ENCODE measurements at regions not wholly inside any gene's neighbourhood (a gene's known extent, or its start where the extent isn't known, plus 50 kb on each side); places are given as distances from the start of the nearest gene placed in this dataset.

DNA sequence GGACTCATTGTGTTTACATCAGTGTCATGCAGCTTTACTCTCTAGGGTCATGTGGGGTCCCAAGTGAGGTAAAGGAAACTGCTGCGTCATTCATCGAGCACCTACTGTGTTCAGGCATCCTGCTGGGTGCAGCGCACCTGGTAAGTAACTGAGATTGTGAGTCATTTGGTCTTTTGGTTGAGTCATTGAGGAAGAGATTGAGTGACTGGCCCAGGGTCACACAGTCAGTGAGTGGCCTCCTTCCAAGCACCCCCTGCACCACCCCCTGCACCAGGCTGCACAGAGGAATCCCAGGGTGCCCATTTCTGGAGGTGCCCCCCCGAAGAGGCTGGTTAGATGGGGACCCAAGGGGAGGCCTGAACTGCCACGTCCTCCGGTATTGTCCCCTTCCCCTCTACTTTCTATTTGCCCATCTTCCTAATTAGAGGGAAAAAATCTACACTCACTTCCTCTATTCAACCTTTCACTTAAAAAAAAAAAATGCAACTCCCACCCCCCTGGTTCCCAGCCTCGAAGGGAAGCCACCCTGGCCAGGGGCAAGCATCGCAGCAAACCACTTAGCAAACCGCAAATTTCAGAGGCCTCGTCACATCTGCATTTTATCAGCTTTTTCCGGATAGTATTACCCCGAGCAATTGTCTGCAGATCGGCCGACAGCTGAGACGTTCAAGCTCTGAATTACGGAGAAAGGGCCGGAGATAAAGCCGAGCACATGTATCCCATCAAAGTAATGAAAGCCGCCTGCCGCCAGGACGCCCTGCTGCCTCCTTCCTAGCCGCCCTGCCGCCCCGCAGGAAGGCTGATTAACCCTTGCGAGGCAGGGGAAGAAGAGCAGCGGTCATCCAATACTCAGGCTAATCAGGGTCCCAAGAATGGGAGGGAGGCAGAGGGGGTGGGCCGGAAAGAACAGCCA lies 96.3 kb upstream of the MSX1 start:
- Mint-ChIP-seq H3K27ac (peak overlapping the region; percentile 81 to 89 (median 81)), H3K4me3 (peak overlapping the region; percentile 42 to 54 (median 53)), H3K36me3 (ENCODE audit: low read depth) (peaks cover 6% of the 10 kb centered on the region), H3K9me3 (peaks cover 4% of the 10 kb centered on the region), H3K4me1 (peaks cover 67% of the 10 kb centered on the region), H3K27me3 (ENCODE audit: low read depth) (peaks cover 25% of the 10 kb centered on the region)
- TF ChIP-seq, protein P1, sequence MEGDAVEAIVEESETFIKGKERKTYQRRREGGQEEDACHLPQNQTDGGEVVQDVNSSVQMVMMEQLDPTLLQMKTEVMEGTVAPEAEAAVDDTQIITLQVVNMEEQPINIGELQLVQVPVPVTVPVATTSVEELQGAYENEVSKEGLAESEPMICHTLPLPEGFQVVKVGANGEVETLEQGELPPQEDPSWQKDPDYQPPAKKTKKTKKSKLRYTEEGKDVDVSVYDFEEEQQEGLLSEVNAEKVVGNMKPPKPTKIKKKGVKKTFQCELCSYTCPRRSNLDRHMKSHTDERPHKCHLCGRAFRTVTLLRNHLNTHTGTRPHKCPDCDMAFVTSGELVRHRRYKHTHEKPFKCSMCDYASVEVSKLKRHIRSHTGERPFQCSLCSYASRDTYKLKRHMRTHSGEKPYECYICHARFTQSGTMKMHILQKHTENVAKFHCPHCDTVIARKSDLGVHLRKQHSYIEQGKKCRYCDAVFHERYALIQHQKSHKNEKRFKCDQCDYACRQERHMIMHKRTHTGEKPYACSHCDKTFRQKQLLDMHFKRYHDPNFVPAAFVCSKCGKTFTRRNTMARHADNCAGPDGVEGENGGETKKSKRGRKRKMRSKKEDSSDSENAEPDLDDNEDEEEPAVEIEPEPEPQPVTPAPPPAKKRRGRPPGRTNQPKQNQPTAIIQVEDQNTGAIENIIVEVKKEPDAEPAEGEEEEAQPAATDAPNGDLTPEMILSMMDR (IDR thresholded peaks at IDR 0.05; ENCODE audit: unreplicated experiment in 3 of 3), result no peak

DNA sequence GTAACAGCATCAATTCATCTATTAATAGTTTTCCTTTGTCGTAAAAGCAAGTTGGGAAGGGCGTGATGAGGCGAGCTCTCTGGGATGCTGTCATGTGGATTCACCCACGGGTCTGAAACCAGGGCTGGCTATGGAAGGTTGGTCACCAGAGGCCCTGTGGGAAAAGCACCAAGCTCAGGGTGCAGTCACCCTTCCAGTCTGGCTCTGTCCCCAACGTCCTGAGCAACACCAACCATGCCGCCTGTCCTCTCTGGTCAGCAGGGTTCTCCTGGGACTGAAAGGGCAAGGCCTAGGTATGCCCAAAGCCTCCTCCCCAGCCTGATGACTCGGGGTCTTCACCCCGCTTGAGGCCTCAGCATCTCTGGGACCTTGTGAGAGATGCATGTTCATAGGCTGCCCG lies 97.2 kb upstream of the MSX1 start:
- Mint-ChIP-seq H3K4me1 (peaks cover 67% of the 10 kb centered on the region), H3K27ac (no peak overlapping the region), H3K4me3 (no peak overlapping the region), H3K27me3 (ENCODE audit: low read depth) (peaks cover 28% of the 10 kb centered on the region), H3K9me3 (peaks cover 2% of the 10 kb centered on the region), H3K36me3 (ENCODE audit: low read depth) (peaks cover 6% of the 10 kb centered on the region)
- TF ChIP-seq, protein P1 (IDR thresholded peaks at IDR 0.05; ENCODE audit: unreplicated experiment in 3 of 3), result no peak

DNA sequence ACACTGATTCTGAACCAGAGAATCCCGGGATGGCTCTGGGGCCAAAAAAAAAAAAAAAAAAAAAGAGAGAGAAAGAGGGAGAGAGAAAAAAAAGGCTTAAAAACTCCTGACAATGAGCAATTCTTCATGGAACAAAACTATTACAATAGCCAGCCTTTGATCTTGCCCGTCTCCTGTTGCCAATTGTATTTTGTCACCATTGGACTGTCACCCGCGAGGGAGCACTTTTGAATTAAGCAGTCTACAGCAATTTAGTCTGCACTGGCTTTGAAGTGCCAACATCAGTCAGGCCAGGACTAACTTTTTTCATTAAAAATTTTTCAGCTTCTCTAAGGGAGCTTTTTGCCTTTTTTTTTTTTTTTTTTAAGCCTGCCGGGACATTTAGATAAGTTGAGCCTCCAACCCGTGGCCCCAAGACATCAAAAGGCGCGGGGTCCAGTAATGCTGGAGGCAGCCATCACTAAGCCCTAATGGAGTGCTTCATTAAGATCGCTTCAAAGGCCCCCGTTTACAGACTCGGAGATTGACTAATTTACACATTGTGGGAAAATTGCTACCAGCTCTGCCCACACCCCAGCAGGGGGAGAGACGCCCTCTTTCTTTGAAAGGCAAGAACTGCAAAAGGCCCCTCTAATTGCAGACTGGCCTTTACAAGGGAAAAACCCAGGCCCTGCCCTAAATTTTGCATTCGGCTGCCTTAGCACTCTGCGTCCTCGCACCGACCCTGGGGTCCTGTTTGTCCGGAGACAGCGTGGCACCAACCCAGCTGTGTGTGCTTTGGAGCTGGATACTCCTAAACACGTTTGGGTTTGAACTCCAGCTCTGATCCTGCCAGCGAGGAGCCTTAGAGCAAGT lies 98.1 kb upstream of the MSX1 start:
- no peaks in the 10 kb centered on the region for H3K9me3 Mint-ChIP-seq
- peak overlapping the region in 1 of 3 experiments; percentile 13 for H3K4me3 Mint-ChIP-seq
- peaks cover 6% of the 10 kb centered on the region for H3K36me3 Mint-ChIP-seq (ENCODE audit: low read depth)
- peak overlapping the region in 2 of 3 experiments; percentile 33 to 71 for H3K27ac Mint-ChIP-seq
- TF ChIP-seq, protein P1 (IDR thresholded peaks at IDR 0.05; ENCODE audit: unreplicated experiment in 3 of 3), result peak; percentile 18 to 49 (median 32)
- peaks cover 35% of the 10 kb centered on the region for H3K27me3 Mint-ChIP-seq (ENCODE audit: low read depth)
- H3K4me1 Mint-ChIP-seq, result peaks cover 64% of the 10 kb centered on the region

DNA sequence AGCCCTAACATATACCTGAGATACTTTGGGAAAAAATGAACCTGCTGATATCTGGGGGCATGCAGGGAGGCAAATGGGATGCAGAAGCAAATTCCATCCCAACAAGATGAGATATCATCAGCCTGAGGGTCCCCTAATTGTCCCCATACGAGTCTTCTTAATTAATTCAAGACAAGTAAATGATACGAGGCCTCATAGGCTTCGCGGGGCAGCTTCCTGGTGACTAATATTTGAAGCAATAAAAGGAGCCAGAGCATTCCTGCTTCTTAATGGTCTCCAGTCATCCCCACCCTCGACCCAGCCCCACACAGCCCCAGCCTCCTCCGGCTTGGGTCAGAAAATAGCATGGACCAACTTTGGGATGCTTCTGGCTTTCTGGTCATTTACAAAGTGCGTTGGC lies 99.6 kb upstream of the MSX1 start:
- H3K4me1 Mint-ChIP-seq, result peaks cover 56% of the 10 kb centered on the region
- H3K4me3 Mint-ChIP-seq, result no peak overlapping the region
- no peaks in the 10 kb centered on the region for H3K36me3 Mint-ChIP-seq (ENCODE audit: low read depth)
- TF ChIP-seq, protein P1 (IDR thresholded peaks at IDR 0.05; ENCODE audit: unreplicated experiment in 3 of 3), result no peak
- no peaks in the 10 kb centered on the region for H3K9me3 Mint-ChIP-seq
- H3K27me3 Mint-ChIP-seq (ENCODE audit: low read depth), result peaks cover 38% of the 10 kb centered on the region
- peak overlapping the region in 1 of 3 experiments; percentile 71 for H3K27ac Mint-ChIP-seq

DNA sequence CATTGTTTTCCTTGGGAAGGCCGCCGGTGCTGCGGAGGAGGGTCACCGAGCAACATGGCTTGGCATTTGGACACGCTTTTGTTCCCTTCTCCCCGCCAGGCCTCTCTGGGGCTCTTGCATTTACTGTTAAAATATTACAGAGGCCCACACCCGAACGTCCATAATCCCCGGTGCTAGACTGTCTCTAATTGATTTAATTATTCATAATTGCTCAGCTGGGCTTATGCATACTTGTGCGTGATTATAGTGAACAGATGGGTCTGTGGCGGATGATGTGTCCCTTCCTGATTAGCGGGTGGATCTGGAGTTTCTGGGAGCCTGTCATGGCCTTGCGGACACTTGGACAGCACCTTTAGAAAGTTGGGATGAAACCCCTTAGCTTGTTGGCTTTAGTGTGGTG lies 100.2 kb upstream of the MSX1 start:
- H3K27me3 Mint-ChIP-seq (ENCODE audit: low read depth), result peaks cover 42% of the 10 kb centered on the region
- no peak overlapping the region for H3K4me3 Mint-ChIP-seq
- no peak overlapping the region for H3K27ac Mint-ChIP-seq
- H3K9me3 Mint-ChIP-seq, result no peaks in the 10 kb centered on the region
- H3K36me3 Mint-ChIP-seq (ENCODE audit: low read depth), result no peaks in the 10 kb centered on the region
- peaks cover 57% of the 10 kb centered on the region for H3K4me1 Mint-ChIP-seq
- TF ChIP-seq, protein P1 (IDR thresholded peaks at IDR 0.05; ENCODE audit: unreplicated experiment in 3 of 3), result no peak

Measured in nephron (organoid).